Gastrocnemius medialis (tissue), 4 donors: ENCODE measurements at regions not wholly inside any gene's neighbourhood (a gene's known extent, or its start where the extent isn't known, plus 50 kb on each side); places are given as distances from the start of the nearest gene placed in this dataset.

Source experiments
- ATAC-seq, 2 donors: fragments of 150-250 bp; one replicate each; pipeline ENCODE4 v1.9.1; 2016
- DNase-seq, 2 donors: peaks; one replicate each; pipeline ENCODE4 v3.0.0-alpha.2; 2019
- H3K27ac ChIP-seq, 4 donors: fragments of 200-600 bp; sonication (generic); 1 replicate in 1 of 4; 2 replicates in 3 of 4; pipeline ENCODE4 v1.5.1; 2016 to 2018; ENCODE audit warnings: mild to moderate bottlenecking in 2 of 4, moderate library complexity in 1 of 4
- H3K27me3 ChIP-seq, 3 donors: fragments of 200-600 bp; sonication (generic) in 2 of 3; 1 replicate in 1 of 3; 2 replicates in 2 of 3; pipeline versions ENCODE4 v1.5.1 to v1.6.0; 2016 to 2019; ENCODE audit warnings: mild to moderate bottlenecking in 1 of 3, moderate library complexity in 1 of 3
- H3K36me3 ChIP-seq, 2 donors: fragments of 200-600 bp; sonication (generic) in 1 of 2; one replicate each; pipeline ENCODE4 v1.5.1; 2017 to 2018
- H3K4me1 ChIP-seq, 2 donors: fragments of 200-600 bp; sonication (generic) in 1 of 2; one replicate each; pipeline ENCODE4 v1.5.1; 2016 to 2017; ENCODE audit warnings: mild to moderate bottlenecking in 2 of 2
- H3K4me3 ChIP-seq, 4 donors: fragments of 200-600 bp; sonication (generic) in 3 of 4; 1 replicate in 1 of 4; 2 replicates in 3 of 4; pipeline ENCODE4 v1.5.1; 2016 to 2019; ENCODE audit warnings: mild to moderate bottlenecking in 2 of 4
- H3K9me3 ChIP-seq, 3 donors: fragments of 200-600 bp; sonication (generic) in 2 of 3; 1 replicate in 1 of 3; 2 replicates in 2 of 3; pipeline ENCODE4 v1.5.1; 2016 to 2019
- POLR2A ChIP-seq, 2 donors: fragments of 450-650 bp; IDR thresholded peaks; one replicate each; pipeline ENCODE4 v1.6.1; 2017; ENCODE audit warnings: antibody characterized with exemption in 2 of 2, mild to moderate bottlenecking in 2 of 2, moderate library complexity in 2 of 2
- in situ Hi-C, 4 donors: fragments of 200-750 bp; cut with MboI; loops; one replicate each; pipeline versions ENCODE4 v1.15.0 to v1.8.0; 2017; ENCODE audit warnings: low sequenced_read_pairs in 4 of 4
- intact Hi-C: fragments of 100-400 bp; cut with DNase I; formaldehyde crosslinking; loops from one replicate; pipeline ENCODE4 v1.15.1; 2023; ENCODE audit warnings: low total_unique reads
- TF ChIP-seq, protein P1 (sequence below), 5 experiments: fragments of 450-650 bp in 3 of 5; fragments of 200-600 bp in 2 of 5; sonication (generic) in 2 of 5; IDR thresholded peaks in 4 of 5; conservative IDR thresholded peaks in 1 of 5; 1 replicate in 4 of 5; 2 replicates in 1 of 5; pipeline ENCODE4 v1.5.1; 2016 to 2019; ENCODE audit warnings: antibody characterized with exemption in 5 of 5, mild to moderate bottlenecking in 3 of 5, moderate library complexity in 3 of 5

DNA sequence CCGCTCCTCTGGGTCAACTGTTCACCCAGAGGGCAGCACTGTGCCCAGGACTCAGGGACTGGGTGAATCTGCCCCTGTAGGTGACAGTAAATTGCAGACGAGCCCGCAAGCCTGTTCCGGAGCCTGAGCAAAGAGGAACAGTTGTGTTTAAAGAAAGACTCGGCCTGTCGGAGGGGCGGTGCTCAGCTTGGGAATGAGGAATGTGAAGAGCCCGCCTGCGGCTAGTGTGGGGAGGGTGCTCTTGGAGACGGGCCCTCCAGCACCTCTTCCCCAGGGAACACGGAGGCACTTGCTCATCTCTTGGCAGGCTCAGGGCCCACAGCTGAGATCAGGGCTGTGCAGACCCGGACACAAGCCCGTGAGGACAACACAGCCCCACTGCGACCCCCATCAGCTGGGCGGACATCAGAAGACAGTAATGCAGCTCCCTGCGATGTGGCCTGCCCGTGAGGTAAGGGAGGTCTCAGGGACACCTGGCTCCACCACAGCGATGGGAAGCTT is 299.0 kb downstream of the NDUFA10 start:
- Histone ChIP-seq H3K4me1 (no peaks in the 10 kb centered on the region), H3K36me3 (no peaks in the 10 kb centered on the region), H3K27me3 (no peaks in the 10 kb centered on the region), H3K4me3 (no peak overlapping the region), H3K27ac (no peak overlapping the region), H3K9me3 (no peaks in the 10 kb centered on the region)
- ATAC-seq: no peak
- in situ Hi-C loops: no loop called here
- TF ChIP-seq, protein P1, sequence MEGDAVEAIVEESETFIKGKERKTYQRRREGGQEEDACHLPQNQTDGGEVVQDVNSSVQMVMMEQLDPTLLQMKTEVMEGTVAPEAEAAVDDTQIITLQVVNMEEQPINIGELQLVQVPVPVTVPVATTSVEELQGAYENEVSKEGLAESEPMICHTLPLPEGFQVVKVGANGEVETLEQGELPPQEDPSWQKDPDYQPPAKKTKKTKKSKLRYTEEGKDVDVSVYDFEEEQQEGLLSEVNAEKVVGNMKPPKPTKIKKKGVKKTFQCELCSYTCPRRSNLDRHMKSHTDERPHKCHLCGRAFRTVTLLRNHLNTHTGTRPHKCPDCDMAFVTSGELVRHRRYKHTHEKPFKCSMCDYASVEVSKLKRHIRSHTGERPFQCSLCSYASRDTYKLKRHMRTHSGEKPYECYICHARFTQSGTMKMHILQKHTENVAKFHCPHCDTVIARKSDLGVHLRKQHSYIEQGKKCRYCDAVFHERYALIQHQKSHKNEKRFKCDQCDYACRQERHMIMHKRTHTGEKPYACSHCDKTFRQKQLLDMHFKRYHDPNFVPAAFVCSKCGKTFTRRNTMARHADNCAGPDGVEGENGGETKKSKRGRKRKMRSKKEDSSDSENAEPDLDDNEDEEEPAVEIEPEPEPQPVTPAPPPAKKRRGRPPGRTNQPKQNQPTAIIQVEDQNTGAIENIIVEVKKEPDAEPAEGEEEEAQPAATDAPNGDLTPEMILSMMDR (IDR thresholded peaks at IDR 0.05 in 4 of 5, conservative IDR thresholded peaks at IDR 0.05 in 1 of 5): no peak
- TF ChIP-seq POLR2A (IDR thresholded peaks at IDR 0.05): no peak
- DNase-seq: peak in 1 of 2 donors; percentile 2
- intact Hi-C loops: no loop called here

- in situ Hi-C loops (no loop called here), intact Hi-C loops (no loop called here)
- H3K27ac ChIP-seq: no peak overlapping the region
- H3K4me1 ChIP-seq: no peaks in the 10 kb centered on the region
- no peak overlapping the region for H3K4me3 ChIP-seq
- no peaks in the 10 kb centered on the region for H3K27me3 ChIP-seq
- ATAC-seq: no peak
- no peaks in the 10 kb centered on the region for H3K9me3 ChIP-seq
- no peak for TF ChIP-seq POLR2A (IDR thresholded peaks at IDR 0.05)
- TF ChIP-seq, protein P1 (IDR thresholded peaks at IDR 0.05 in 4 of 5, conservative IDR thresholded peaks at IDR 0.05 in 1 of 5): no peak
- no peaks in the 10 kb centered on the region for H3K36me3 ChIP-seq
- DNase-seq: no peak
These were observed 299.6 kb downstream of the NDUFA10 start for GRCh38 chr2:239725551-239725890.

DNA sequence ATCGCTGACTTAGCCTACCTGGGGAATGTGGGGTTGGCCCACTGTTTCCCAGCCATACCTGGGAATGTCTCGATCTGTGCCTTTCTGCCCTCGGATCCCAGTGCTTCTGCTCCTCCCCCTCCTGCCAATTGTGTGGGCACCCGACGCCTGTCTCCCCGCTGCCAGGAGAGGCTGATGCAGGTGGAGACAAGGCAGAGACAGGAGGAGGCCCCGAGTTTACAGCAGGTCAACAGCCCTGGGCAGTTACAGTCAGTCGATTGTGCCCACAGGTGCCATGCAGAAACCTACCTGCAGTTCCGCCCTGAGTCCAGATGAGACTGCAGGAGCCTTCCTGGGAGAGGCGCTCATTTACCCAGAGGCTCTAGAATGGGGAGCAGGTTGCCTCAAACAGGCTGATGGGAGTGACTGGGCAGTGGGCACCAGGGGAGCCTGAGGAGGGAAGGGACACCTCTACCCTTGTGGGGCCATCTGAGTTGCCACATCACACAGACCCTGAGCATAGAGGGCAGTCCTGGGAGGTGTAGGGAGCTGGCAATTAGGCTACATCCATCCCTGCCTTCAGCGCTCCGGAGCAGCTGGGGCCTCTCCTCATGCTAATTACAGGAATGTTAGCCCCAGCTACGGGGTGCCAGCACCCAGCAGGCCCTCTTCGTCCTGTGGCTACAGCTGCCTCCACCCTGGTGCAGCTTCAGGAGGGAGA is 300.1 kb downstream of the NDUFA10 start:
- Histone ChIP-seq H3K4me3 (no peak overlapping the region), H3K4me1 (no peaks in the 10 kb centered on the region), H3K27me3 (no peaks in the 10 kb centered on the region), H3K36me3 (no peaks in the 10 kb centered on the region), H3K27ac (no peak overlapping the region), H3K9me3 (no peaks in the 10 kb centered on the region)
- TF ChIP-seq, protein P1 (IDR thresholded peaks at IDR 0.05 in 4 of 5, conservative IDR thresholded peaks at IDR 0.05 in 1 of 5): no peak
- no peak for TF ChIP-seq POLR2A (IDR thresholded peaks at IDR 0.05)
- ATAC-seq: no peak
- DNase-seq: no peak
- intact Hi-C loops (no loop called here), in situ Hi-C loops (no loop called here)

DNA sequence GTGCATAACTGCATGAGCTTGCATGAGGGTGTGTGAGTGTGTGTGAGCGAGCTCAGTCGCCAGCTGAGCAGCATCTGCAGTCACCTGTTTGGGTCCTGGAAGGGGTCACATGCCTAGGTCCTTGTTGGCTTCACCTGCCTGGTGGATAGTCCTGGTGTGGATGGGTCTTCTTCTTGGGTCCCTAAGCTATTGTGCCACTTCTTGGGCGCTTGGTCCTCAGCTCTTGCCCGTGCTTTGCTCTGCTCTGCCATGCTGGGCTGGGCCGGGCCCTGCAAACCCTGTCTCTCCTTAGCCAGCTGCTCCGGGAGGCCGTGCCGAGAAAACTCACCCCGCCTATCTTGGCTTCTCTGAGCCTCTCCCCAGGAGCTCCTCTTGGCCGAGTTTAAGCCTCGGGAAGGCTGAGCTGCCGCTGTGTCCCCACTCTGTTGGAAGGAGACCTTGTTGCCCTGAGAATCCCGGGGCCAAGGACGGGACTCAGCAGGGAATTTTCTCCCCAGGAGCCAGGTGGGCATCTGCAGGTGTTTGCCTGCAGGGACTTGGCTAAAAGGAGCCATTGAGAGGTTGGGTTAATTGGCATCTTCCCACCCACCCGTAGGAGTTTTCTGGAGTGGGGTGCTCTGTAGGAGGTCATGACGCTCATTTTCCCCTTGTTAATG is 300.8 kb downstream of the NDUFA10 start:
- no peaks in the 10 kb centered on the region for H3K27me3 ChIP-seq
- DNase-seq (no peak), ATAC-seq (no peak)
- H3K4me1 ChIP-seq: no peaks in the 10 kb centered on the region
- no peak overlapping the region for H3K27ac ChIP-seq
- no peaks in the 10 kb centered on the region for H3K9me3 ChIP-seq
- intact Hi-C loops: no loop called here
- H3K36me3 ChIP-seq: no peaks in the 10 kb centered on the region
- in situ Hi-C loops: no loop called here
- TF ChIP-seq, protein P1 (IDR thresholded peaks at IDR 0.05 in 4 of 5, conservative IDR thresholded peaks at IDR 0.05 in 1 of 5): no peak
- no peak for TF ChIP-seq POLR2A (IDR thresholded peaks at IDR 0.05)
- H3K4me3 ChIP-seq: no peak overlapping the region
